Ishikawa (cell line): ENCODE measurements at regions not wholly inside any gene's neighbourhood (a gene's known extent, or its start where the extent isn't known, plus 50 kb on each side); places are given as distances from the start of the nearest gene placed in this dataset.

Source experiments
- CEBPB ChIP-seq: IDR thresholded peaks from 2 replicates; pipeline ENCODE4 v1.6.1; 2012
- CREB1 ChIP-seq: IDR thresholded peaks from 2 replicates; pipeline ENCODE4 v1.6.1; 2012; ENCODE audit warnings: low read depth
- EGR1 ChIP-seq: IDR thresholded peaks from 2 replicates; pipeline ENCODE4 v1.6.1; 2012
- EP300 ChIP-seq: IDR thresholded peaks from 2 replicates; pipeline ENCODE4 v1.6.1; 2012; ENCODE audit warnings: borderline replicate concordance
- FOXM1 ChIP-seq: IDR thresholded peaks from 2 replicates; pipeline ENCODE4 v1.6.1; 2012; ENCODE audit warnings: low read depth, borderline replicate concordance
- MAX ChIP-seq: IDR thresholded peaks from 2 replicates; pipeline ENCODE4 v1.6.1; 2012
- NFIC ChIP-seq: IDR thresholded peaks from 2 replicates; pipeline ENCODE4 v1.6.1; 2012
- RAD21 ChIP-seq: IDR thresholded peaks from 2 replicates; pipeline ENCODE4 v1.6.1; 2012; ENCODE audit warnings: low read depth
- REST ChIP-seq: IDR thresholded peaks from 2 replicates; pipeline ENCODE4 v1.6.1; 2012; ENCODE audit warnings: low read depth, mild to moderate bottlenecking
- TAF1 ChIP-seq: IDR thresholded peaks from 2 replicates; pipeline ENCODE4 v1.6.1; 2012; ENCODE audit warnings: low read depth, mild to moderate bottlenecking
- TCF12 ChIP-seq: IDR thresholded peaks from 2 replicates; pipeline ENCODE4 v1.6.1; 2012; ENCODE audit warnings: low read depth
- TEAD4 ChIP-seq: IDR thresholded peaks from 2 replicates; pipeline ENCODE4 v1.6.1; 2012
- USF1 ChIP-seq: IDR thresholded peaks from 2 replicates; pipeline ENCODE4 v1.6.1; 2012
- YY1 ChIP-seq: IDR thresholded peaks from 2 replicates; pipeline ENCODE4 v1.6.1; 2012; ENCODE audit warnings: low read depth
- ZBTB7A ChIP-seq: IDR thresholded peaks from 2 replicates; pipeline ENCODE4 v1.6.1; 2012; ENCODE audit warnings: low read depth

- TF ChIP-seq USF1: no peak
- no peak for TF ChIP-seq NFIC
- TF ChIP-seq EP300: no peak
- no peak for TF ChIP-seq TCF12
- no peak for TF ChIP-seq FOXM1
- no peak for TF ChIP-seq ZBTB7A
- TF ChIP-seq RAD21: no peak
- no peak for TF ChIP-seq YY1
- TF ChIP-seq REST: no peak
- TF ChIP-seq EGR1: no peak
- no peak for TF ChIP-seq CREB1
- no peak for TF ChIP-seq TAF1
- no peak for TF ChIP-seq MAX
- no peak for TF ChIP-seq TEAD4
- no peak for TF ChIP-seq CEBPB
Measured at GRCh38 chr14:84442521-84442920, 1087.4 kb upstream of the FLRT2 start.

GRCh38 chr14:84445486-84445885 lies 1084.5 kb upstream of the FLRT2 start:
- no peak for TF ChIP-seq EP300

GRCh38 chr14:84446250-84446649 lies 1083.7 kb upstream of the FLRT2 start:
- no peak for TF ChIP-seq FOXM1
- TF ChIP-seq ZBTB7A: no peak
- no peak for TF ChIP-seq MAX
- TF ChIP-seq USF1: no peak
- TF ChIP-seq NFIC: no peak
- TF ChIP-seq CREB1: no peak
- TF ChIP-seq TEAD4: no peak
- TF ChIP-seq TAF1: no peak
- TF ChIP-seq REST: no peak
- TF ChIP-seq EGR1: no peak
- no peak for TF ChIP-seq CEBPB
- no peak for TF ChIP-seq TCF12
- no peak for TF ChIP-seq EP300

GRCh38 chr14:84453307-84453950 lies 1076.5 kb upstream of the FLRT2 start:
- no peak for TF ChIP-seq TAF1
- TF ChIP-seq RAD21: no peak
- no peak for TF ChIP-seq ZBTB7A
- TF ChIP-seq YY1: no peak
- no peak for TF ChIP-seq MAX
- TF ChIP-seq NFIC: no peak
- TF ChIP-seq FOXM1: no peak
- no peak for TF ChIP-seq REST
- TF ChIP-seq EGR1: no peak
- TF ChIP-seq CEBPB: no peak
- no peak for TF ChIP-seq TEAD4

- no peak for TF ChIP-seq TCF12
- no peak for TF ChIP-seq CREB1
- TF ChIP-seq YY1: no peak
Measured at GRCh38 chr14:84454114-84454513, 1075.8 kb upstream of the FLRT2 start.
